Activated CD8-positive, alpha-beta T cell treated with anti-CD3 and anti-CD28 coated beads for 36 hours (primary cell): ENCODE measurements at regions not wholly inside any gene's neighbourhood (a gene's known extent, or its start where the extent isn't known, plus 50 kb on each side); places are given as distances from the start of the nearest gene placed in this dataset.
"Not testable (repeated sequence)": the region's sequence is repeated elsewhere in the genome, so short reads cannot be mapped to it uniquely, and the experiment has no call there.

Experiments
- ATAC-seq: fragments of 200-7000 bp; cut with Tn5 transposase; one replicate; pipeline ENCODE4 v1.10.0; 2021; ENCODE audit warnings: mild to moderate bottlenecking, moderate library complexity
- CTCF ChIA-PET: fragments of 350-600 bp; sonication (Branson Sonifier 250); formaldehyde crosslinking; loops from one replicate; lab custom pipeline; 2021; ENCODE audit warnings: antibody characterized with exemption; lab: Charles Lee
- POLR2A ChIA-PET: fragments of 350-600 bp; sonication (Branson Sonifier 250); formaldehyde crosslinking; loops from one replicate; lab custom pipeline; 2021; ENCODE audit warnings: antibody characterized with exemption; lab: Charles Lee
- DNase-seq: peaks from one replicate; pipeline ENCODE4 v3.0.0-alpha.2; 2020
- H3K27ac Mint-ChIP-seq: one replicate; pipeline ENCODE4 v1.8.0; 2021; ENCODE audit warnings: mild to moderate bottlenecking, mixed read lengths
- H3K27me3 Mint-ChIP-seq: one replicate; pipeline ENCODE4 v1.8.0; 2021; ENCODE audit warnings: mixed read lengths
- H3K36me3 Mint-ChIP-seq: one replicate; pipeline ENCODE4 v1.8.0; 2021; ENCODE audit warnings: low read depth, mixed read lengths
- H3K4me1 Mint-ChIP-seq: one replicate; pipeline ENCODE4 v1.8.0; 2021; ENCODE audit warnings: low read depth, mixed read lengths
- H3K4me3 Mint-ChIP-seq: one replicate; pipeline ENCODE4 v1.8.0; 2021; ENCODE audit warnings: mild to moderate bottlenecking, moderate library complexity, mixed read lengths
- H3K9me3 Mint-ChIP-seq: one replicate; pipeline ENCODE4 v1.8.0; 2021; ENCODE audit warnings: mixed read lengths
- intact Hi-C: fragments of 100-400 bp; cut with micrococcal nuclease; formaldehyde crosslinking; loops from one replicate; pipeline ENCODE4 v1.10.0; 2022
- TF ChIP-seq, protein P1 (sequence below): fragments of 200-600 bp; IDR thresholded peaks from one replicate; pipeline ENCODE4 v1.8.0; 2022; ENCODE audit warnings: antibody characterized with exemption, mild to moderate bottlenecking

DNA sequence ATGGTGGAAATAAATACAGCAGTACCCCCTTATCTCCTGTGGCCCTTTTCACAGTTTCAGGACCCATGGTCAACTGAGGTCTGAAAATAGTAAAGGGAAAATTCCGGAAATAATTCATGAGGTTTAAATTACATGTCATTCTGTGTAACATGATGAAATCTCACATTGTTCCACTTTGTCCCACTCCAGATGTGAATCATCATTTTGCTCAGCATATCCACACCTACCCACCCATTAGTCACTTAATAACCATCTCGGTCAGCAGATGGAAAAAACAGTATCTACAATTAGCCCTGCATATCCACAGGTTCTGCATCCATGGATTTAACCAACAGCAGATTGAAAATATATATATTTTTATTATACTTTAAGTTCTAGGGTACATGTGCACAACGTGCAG, 86.9 kb upstream of the GORAB start:
- TF ChIP-seq, protein P1, sequence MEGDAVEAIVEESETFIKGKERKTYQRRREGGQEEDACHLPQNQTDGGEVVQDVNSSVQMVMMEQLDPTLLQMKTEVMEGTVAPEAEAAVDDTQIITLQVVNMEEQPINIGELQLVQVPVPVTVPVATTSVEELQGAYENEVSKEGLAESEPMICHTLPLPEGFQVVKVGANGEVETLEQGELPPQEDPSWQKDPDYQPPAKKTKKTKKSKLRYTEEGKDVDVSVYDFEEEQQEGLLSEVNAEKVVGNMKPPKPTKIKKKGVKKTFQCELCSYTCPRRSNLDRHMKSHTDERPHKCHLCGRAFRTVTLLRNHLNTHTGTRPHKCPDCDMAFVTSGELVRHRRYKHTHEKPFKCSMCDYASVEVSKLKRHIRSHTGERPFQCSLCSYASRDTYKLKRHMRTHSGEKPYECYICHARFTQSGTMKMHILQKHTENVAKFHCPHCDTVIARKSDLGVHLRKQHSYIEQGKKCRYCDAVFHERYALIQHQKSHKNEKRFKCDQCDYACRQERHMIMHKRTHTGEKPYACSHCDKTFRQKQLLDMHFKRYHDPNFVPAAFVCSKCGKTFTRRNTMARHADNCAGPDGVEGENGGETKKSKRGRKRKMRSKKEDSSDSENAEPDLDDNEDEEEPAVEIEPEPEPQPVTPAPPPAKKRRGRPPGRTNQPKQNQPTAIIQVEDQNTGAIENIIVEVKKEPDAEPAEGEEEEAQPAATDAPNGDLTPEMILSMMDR = no peak
- no peak for ATAC-seq
- CTCF ChIA-PET = no interaction called here
- H3K27me3 Mint-ChIP-seq = peaks cover 9% of the 10 kb centered on the region
- H3K4me3 Mint-ChIP-seq = no peak overlapping the region
- no peak for DNase-seq
- no peaks in the 10 kb centered on the region for H3K4me1 Mint-ChIP-seq
- intact Hi-C loops = no loop called here
- no peaks in the 10 kb centered on the region for H3K9me3 Mint-ChIP-seq
- no peak overlapping the region for H3K27ac Mint-ChIP-seq
- H3K36me3 Mint-ChIP-seq = no peaks in the 10 kb centered on the region
- POLR2A ChIA-PET = no interaction called here

GRCh38 chr1:170448661-170449158, 83.3 kb upstream of the GORAB start:
- POLR2A ChIA-PET = no interaction called here
- H3K27me3 Mint-ChIP-seq = peaks cover 12% of the 10 kb centered on the region
- H3K9me3 Mint-ChIP-seq = peaks cover 11% of the 10 kb centered on the region
- H3K27ac Mint-ChIP-seq = no peak overlapping the region
- DNase-seq (no peak), ATAC-seq (no peak)
- TF ChIP-seq, protein P1 = no peak
- H3K36me3 Mint-ChIP-seq = no peaks in the 10 kb centered on the region
- intact Hi-C loops = no loop called here
- H3K4me1 Mint-ChIP-seq = no peaks in the 10 kb centered on the region
- H3K4me3 Mint-ChIP-seq = no peak overlapping the region
- CTCF ChIA-PET = no interaction called here

GRCh38 chr1:170457325-170458050, 74.5 kb upstream of the GORAB start:
- POLR2A ChIA-PET, H3K27ac Mint-ChIP-seq, H3K36me3 Mint-ChIP-seq, H3K4me3 Mint-ChIP-seq, intact Hi-C loops, H3K27me3 Mint-ChIP-seq, H3K4me1 Mint-ChIP-seq, ATAC-seq: not testable (repeated sequence)
- peak; percentile 52 for DNase-seq
- peaks cover 11% of the 10 kb centered on the region for H3K9me3 Mint-ChIP-seq
- CTCF ChIA-PET = interaction anchor here (0.9 to 1.3 kb wide), 2 partner anchors 18 to 84 kb away, joined by 3 read pairs; no protein-coding TSS in a partner anchor

DNA sequence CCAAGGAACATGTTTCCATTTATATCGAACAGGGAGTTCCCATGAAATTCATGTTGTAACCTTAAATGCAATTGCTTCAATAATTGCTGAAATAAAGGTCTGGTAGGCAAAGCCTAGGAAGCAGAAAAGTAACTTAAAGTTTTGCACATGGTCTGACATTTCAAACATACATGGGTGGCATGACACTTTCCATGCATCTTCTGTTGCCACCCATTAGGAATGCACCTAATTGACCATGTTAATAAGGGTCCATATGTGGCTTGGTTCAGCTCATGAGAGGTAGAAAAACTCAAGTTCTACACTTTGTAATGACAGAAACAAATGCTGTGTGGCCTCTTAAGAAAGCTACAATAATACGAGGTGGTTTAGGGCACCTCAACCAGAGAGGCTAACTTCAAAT, 72.0 kb upstream of the GORAB start:
- no peaks in the 10 kb centered on the region for H3K36me3 Mint-ChIP-seq
- peaks cover under 1% of the 10 kb centered on the region for H3K9me3 Mint-ChIP-seq
- ChIA-PET CTCF (no interaction called here), POLR2A (no interaction called here)
- no peaks in the 10 kb centered on the region for H3K4me1 Mint-ChIP-seq
- TF ChIP-seq, protein P1 = no peak
- no peak overlapping the region for H3K4me3 Mint-ChIP-seq
- peaks cover 11% of the 10 kb centered on the region for H3K27me3 Mint-ChIP-seq
- DNase-seq (no peak), ATAC-seq (no peak)
- intact Hi-C loops = no loop called here
- H3K27ac Mint-ChIP-seq = no peak overlapping the region

GRCh38 chr1:170460414-170461155, 71.4 kb upstream of the GORAB start:
- no peak for ATAC-seq
- Mint-ChIP-seq H3K36me3 (no peaks in the 10 kb centered on the region), H3K27ac (no peak overlapping the region), H3K4me3 (no peak overlapping the region), H3K4me1 (no peaks in the 10 kb centered on the region), H3K9me3 (no peaks in the 10 kb centered on the region), H3K27me3 (peaks cover 11% of the 10 kb centered on the region)
- intact Hi-C loops = no loop called here
- ChIA-PET CTCF (no interaction called here), POLR2A (no interaction called here)
- DNase-seq = no peak
- TF ChIP-seq, protein P1 = no peak
